HEK293T (cell line): ENCODE measurements at regions not wholly inside any gene's neighbourhood (a gene's known extent, or its start where the extent isn't known, plus 50 kb on each side); places are given as distances from the start of the nearest gene placed in this dataset.
"Not testable (repeated sequence)": the region's sequence is repeated elsewhere in the genome, so short reads cannot be mapped to it uniquely, and the experiment has no call there.

Source experiments
- CTCF ChIA-PET: fragments of 350-600 bp; formaldehyde crosslinking; extraction: SDS; loops from one replicate; lab custom pipeline; 2021; ENCODE audit warnings: antibody characterized with exemption, inconsistent platforms; lab: Yijun Ruan, JAX
- POLR2A ChIA-PET: fragments of 350-600 bp; formaldehyde crosslinking; extraction: SDS; loops from one replicate; lab custom pipeline; 2020; ENCODE audit warnings: antibody characterized with exemption, inconsistent platforms; lab: Yijun Ruan, JAX
- DNase-seq: peaks from one replicate; pipeline ENCODE4 v3.0.0; 2012; ENCODE audit warnings: mixed read lengths; ENCODE audit errors: extremely low spot score
- ARNT ChIP-seq: fragments of 450-650 bp; IDR thresholded peaks from 2 replicates; pipeline ENCODE4 v1.6.1; 2017; ENCODE audit warnings: mild to moderate bottlenecking
- BHLHE40 ChIP-seq: fragments of 450-650 bp; IDR thresholded peaks from 2 replicates; pipeline ENCODE4 v1.6.1; 2016; ENCODE audit warnings: mild to moderate bottlenecking, moderate library complexity, borderline replicate concordance
- CTBP1 ChIP-seq: fragments of 450-650 bp; IDR thresholded peaks from 2 replicates; pipeline ENCODE4 v1.6.1; 2016; ENCODE audit warnings: borderline replicate concordance
- ELF4 ChIP-seq: fragments of 450-650 bp; IDR thresholded peaks from 2 replicates; pipeline ENCODE4 v1.6.1; 2017; ENCODE audit warnings: antibody characterized with exemption
- FOXA1 ChIP-seq: fragments of 450-650 bp; IDR thresholded peaks from 2 replicates; pipeline ENCODE4 v1.6.1; 2016; ENCODE audit warnings: mild to moderate bottlenecking
- FOXK2 ChIP-seq: fragments of 450-650 bp; IDR thresholded peaks from 2 replicates; pipeline ENCODE4 v1.6.1; 2016; ENCODE audit warnings: mild to moderate bottlenecking
- FOXM1 ChIP-seq: fragments of 450-650 bp; IDR thresholded peaks from 2 replicates; pipeline ENCODE4 v1.6.1; 2017; ENCODE audit warnings: mild to moderate bottlenecking, borderline replicate concordance
- HDGF ChIP-seq: fragments of 450-650 bp; IDR thresholded peaks from 2 replicates; pipeline ENCODE4 v1.6.1; 2017; ENCODE audit warnings: antibody characterized with exemption, borderline replicate concordance
- L3MBTL2 ChIP-seq: fragments of 450-650 bp; conservative IDR thresholded peaks from 2 replicates; pipeline ENCODE4 v1.6.1; 2016; ENCODE audit warnings: mild to moderate bottlenecking
- LEF1 ChIP-seq: fragments of 450-650 bp; IDR thresholded peaks from 2 replicates; pipeline ENCODE4 v1.6.1; 2017; ENCODE audit warnings: mild to moderate bottlenecking, borderline replicate concordance
- NFRKB ChIP-seq: fragments of 450-650 bp; IDR thresholded peaks from 2 replicates; pipeline ENCODE4 v1.6.1; 2016; ENCODE audit warnings: mild to moderate bottlenecking, moderate library complexity
- PKNOX1 ChIP-seq: fragments of 450-650 bp; IDR thresholded peaks from 2 replicates; pipeline ENCODE4 v1.6.1; 2016
- SP1 ChIP-seq: fragments of 450-650 bp; IDR thresholded peaks from 2 replicates; pipeline ENCODE4 v1.6.1; 2017
- SUZ12 ChIP-seq: fragments of 450-650 bp; IDR thresholded peaks from 2 replicates; pipeline ENCODE4 v1.6.1; 2016; ENCODE audit warnings: mild to moderate bottlenecking
- TARDBP ChIP-seq: fragments of 450-650 bp; IDR thresholded peaks from 2 replicates; pipeline ENCODE4 v1.6.1; 2016
- ZNF384 ChIP-seq: fragments of 450-650 bp; IDR thresholded peaks from 2 replicates; pipeline ENCODE4 v1.6.1; 2016

DNA sequence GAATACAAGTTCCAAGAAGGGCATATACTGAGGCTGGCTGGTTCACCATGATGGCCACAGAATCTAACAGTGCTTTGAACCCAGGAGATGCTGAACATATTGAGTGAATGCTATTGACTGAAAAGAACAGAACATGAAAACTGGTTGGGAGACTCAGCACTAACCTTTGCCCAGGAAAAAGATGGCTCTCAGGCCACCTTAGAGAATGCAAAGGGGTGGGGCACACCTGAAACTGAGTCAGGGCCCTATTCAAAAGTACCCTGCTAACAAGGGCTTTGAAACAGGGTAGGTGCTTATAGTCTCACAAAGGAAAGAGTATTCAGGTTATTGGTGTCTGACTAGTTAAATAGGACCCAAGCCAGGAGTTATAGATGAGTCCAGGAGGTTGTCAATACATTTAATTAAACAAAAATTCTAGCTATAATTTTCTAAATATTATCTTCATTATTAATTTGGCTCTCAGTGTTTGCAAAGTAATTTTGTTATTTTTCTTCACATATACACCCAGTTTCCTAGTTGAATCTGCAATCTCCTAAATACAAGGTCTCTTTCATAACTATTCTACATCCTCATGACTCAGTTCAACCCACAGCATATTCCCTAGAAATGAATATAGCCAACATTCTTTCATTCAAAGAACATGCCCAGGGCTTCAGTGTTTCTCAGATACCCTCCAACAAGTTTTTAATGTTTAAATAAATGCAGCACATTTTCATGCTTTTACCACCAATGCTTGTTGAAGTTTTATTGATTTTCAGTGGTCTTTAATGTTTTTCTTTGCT, 144.2 kb upstream of the RAPGEF2 start:
- CTCF ChIA-PET: no interaction called here
- POLR2A ChIA-PET: no interaction called here
- DNase-seq: no peak
- TF ChIP-seq BHLHE40 (no peak), FOXA1 (no peak), NFRKB (no peak), ZNF384 (no peak), HDGF (no peak), FOXM1 (no peak), ELF4 (no peak), SUZ12 (no peak), L3MBTL2 (no peak), ARNT (no peak), SP1 (no peak), TARDBP (no peak), PKNOX1 (no peak), FOXK2 (no peak), CTBP1 (no peak), LEF1 (no peak)

DNA sequence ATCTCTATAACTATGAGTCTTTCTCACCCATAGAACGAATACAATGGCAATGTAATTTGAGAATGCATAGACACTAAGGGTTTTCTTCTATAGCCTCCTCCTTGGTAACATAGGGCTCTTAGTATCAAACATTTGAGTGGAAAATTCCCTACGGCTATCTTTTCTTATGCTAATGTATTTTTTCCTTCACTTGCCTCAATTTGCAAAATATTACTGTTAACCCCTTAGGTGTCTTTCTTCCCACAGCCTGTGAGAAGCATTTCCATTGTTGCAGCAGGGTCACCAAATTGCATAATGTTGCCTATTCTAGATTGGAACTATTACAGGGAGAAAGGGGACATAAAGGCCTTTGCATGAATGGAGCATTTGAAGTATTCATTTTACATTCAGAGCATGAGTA, 140.5 kb upstream of the RAPGEF2 start:
- ChIA-PET POLR2A (no interaction called here), CTCF (no interaction called here)
- DNase-seq: no peak
- TF ChIP-seq SP1 (no peak), LEF1 (no peak), SUZ12 (no peak), ELF4 (no peak), CTBP1 (no peak), NFRKB (no peak)

- POLR2A ChIA-PET, CTCF ChIA-PET, DNase-seq: not testable (repeated sequence)
Measured at GRCh38 chr4:158963282-158963681, 139.6 kb upstream of the RAPGEF2 start.

DNA sequence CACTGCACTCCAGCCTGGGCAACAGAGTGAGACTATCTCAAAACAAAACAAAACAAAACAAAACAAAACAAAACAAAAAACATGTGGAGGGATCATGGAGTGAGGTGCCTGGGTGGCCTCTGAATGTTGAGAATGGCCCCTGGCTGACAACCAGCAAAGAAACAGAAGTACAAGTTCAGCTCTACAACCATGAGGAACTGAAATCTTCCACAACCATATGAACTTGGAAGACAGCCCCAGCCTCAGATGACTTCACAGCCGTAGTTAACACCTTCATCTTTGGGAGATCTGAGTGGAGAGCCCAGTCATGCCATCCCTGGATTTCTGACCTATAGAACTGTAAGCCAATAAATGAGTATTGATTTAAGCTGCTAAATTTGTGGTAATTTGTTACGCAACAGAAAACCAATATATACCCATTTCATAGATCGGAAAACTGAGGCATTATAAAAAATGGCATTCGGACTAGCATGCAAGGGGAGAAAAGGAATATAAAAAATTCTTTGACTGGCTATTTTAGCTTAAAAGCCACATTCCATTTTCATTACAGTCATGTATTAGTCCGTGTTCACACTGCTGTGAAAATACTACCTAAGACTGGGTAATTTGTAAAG, 138.7 kb upstream of the RAPGEF2 start:
- POLR2A ChIA-PET: no interaction called here

DNA sequence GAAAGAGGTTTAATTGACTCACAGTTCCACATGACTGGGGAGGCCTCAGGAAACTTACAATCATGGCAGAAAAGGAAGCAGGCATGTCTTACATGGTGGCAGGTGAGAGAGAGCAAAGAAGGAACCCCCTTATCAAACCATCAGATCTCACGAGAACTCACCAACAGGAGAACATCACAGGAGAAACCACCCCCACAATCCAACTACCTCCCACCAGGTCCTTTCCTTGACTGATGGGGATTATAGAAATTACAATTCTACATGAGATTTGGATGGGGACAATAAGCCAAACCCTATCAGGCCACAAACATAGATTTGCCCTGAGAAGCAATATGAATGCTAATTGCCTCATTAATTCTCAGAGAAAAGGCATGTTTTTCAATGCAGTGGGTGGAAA, 138.2 kb upstream of the RAPGEF2 start:
- ChIA-PET CTCF (no interaction called here), POLR2A (no interaction called here)
- DNase-seq: no peak
- TF ChIP-seq CTBP1: no peak
- no peak for TF ChIP-seq LEF1
- no peak for TF ChIP-seq ZNF384
- no peak for TF ChIP-seq PKNOX1
- TF ChIP-seq L3MBTL2: no peak
- TF ChIP-seq SP1: no peak
- no peak for TF ChIP-seq SUZ12
- TF ChIP-seq FOXM1: no peak
- TF ChIP-seq NFRKB: no peak
- TF ChIP-seq ARNT: no peak
- TF ChIP-seq FOXA1: no peak
- TF ChIP-seq FOXK2: no peak
- TF ChIP-seq HDGF: no peak
- no peak for TF ChIP-seq BHLHE40
- TF ChIP-seq ELF4: no peak
- TF ChIP-seq TARDBP: no peak

More for the DNA sequence above, 138.7 kb upstream of the RAPGEF2 start:
- TF ChIP-seq ZNF384 (no peak), BHLHE40 (no peak), FOXK2 (no peak), FOXA1 (no peak), L3MBTL2 (no peak), PKNOX1 (no peak)
- no peak for DNase-seq
- CTCF ChIA-PET: no interaction called here

GRCh38 chr4:158965226-158965625, 137.7 kb upstream of the RAPGEF2 start:
- no peak for DNase-seq
- ChIA-PET CTCF (no interaction called here), POLR2A (no interaction called here)
- no peak for TF ChIP-seq LEF1
- no peak for TF ChIP-seq ZNF384
- TF ChIP-seq L3MBTL2: no peak
- no peak for TF ChIP-seq TARDBP
- TF ChIP-seq ELF4: no peak
- TF ChIP-seq SUZ12: no peak
- TF ChIP-seq ARNT: no peak
- no peak for TF ChIP-seq FOXA1
- TF ChIP-seq BHLHE40: no peak
- TF ChIP-seq HDGF: no peak
- TF ChIP-seq CTBP1: no peak
- no peak for TF ChIP-seq PKNOX1
- no peak for TF ChIP-seq SP1
- TF ChIP-seq FOXK2: no peak
- no peak for TF ChIP-seq NFRKB
- no peak for TF ChIP-seq FOXM1
